Calu3 (cell line): ENCODE measurements at regions not wholly inside any gene's neighbourhood (a gene's known extent, or its start where the extent isn't known, plus 50 kb on each side); places are given as distances from the start of the nearest gene placed in this dataset.

Source experiments
- BruUV-seq: library from RNA; stranded (reverse); fragments of 400-500 nt; replicated peaks from 2 replicates; lab custom pipeline; 2021; lab: Mats Ljungman, UMichigan
- CTCF ChIA-PET: fragments of 300-600 bp; sonication (Branson Sonifier 250); formaldehyde crosslinking; loops from one replicate; lab custom pipeline; 2022; ENCODE audit warnings: antibody characterized with exemption; lab: Charles Lee
- DNase-seq: peaks from one replicate; pipeline ENCODE4 v3.0.0; 2022
- H3K27ac Mint-ChIP-seq: one replicate; pipeline ENCODE4 v1.8.0; 2022; ENCODE audit warnings: mixed read lengths; ENCODE audit not compliant: unreplicated experiment
- H3K27me3 Mint-ChIP-seq: one replicate; pipeline ENCODE4 v1.8.0; 2022; ENCODE audit warnings: mixed read lengths; ENCODE audit not compliant: unreplicated experiment
- H3K36me3 Mint-ChIP-seq: one replicate; pipeline ENCODE4 v1.8.0; 2022; ENCODE audit warnings: mild to moderate bottlenecking, moderate library complexity, mixed read lengths; ENCODE audit not compliant: insufficient read depth, unreplicated experiment
- H3K4me1 Mint-ChIP-seq: one replicate; pipeline ENCODE4 v1.8.0; 2022; ENCODE audit warnings: mild to moderate bottlenecking, low read depth, mixed read lengths; ENCODE audit not compliant: unreplicated experiment
- H3K4me3 Mint-ChIP-seq: one replicate; pipeline ENCODE4 v1.8.0; 2022; ENCODE audit warnings: mild to moderate bottlenecking, low read depth, moderate library complexity, mixed read lengths; ENCODE audit not compliant: unreplicated experiment
- H3K9me3 Mint-ChIP-seq: one replicate; pipeline ENCODE4 v1.8.0; 2022; ENCODE audit warnings: low read depth, mixed read lengths; ENCODE audit not compliant: unreplicated experiment
- intact Hi-C: fragments of 100-400 bp; cut with micrococcal nuclease; formaldehyde crosslinking; loops from one replicate; pipeline ENCODE4 v1.10.0; 2022; ENCODE audit not compliant: unreplicated experiment
- TF ChIP-seq, protein P1 (sequence below): fragments of 200-600 bp; IDR thresholded peaks from one replicate; pipeline ENCODE4 v1.8.0; 2022; ENCODE audit warnings: antibody characterized with exemption; ENCODE audit not compliant: unreplicated experiment

DNA sequence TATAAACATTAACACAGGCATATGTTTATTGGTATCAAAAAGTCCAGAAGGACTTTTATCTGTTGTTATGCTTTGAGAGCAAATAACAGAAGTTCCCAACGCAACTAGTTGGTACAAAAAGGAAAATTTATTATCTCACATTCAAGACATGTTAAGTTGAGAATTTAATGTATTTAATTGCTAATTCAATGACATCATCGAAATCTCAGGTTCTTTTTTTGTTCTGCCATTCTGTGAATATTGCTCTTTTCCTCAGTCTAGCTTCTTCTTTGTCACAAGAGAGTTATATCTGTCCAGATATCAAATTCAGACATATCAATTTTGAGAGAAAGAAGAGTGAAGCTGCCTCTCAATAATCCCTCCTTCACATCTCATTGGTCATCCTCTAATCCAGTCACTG lies 307.6 kb upstream of the PCSK5 start:
- peaks cover 74% of the 10 kb centered on the region for H3K27me3 Mint-ChIP-seq
- intact Hi-C loops = loop anchor here (10.0 kb wide), 1 partner anchor 158 kb away; no protein-coding TSS in a partner anchor
- H3K9me3 Mint-ChIP-seq = no peaks in the 10 kb centered on the region
- DNase-seq = no peak
- CTCF ChIA-PET = no interaction called here
- BruUV-seq = no TSS peak
- no peak overlapping the region for H3K4me3 Mint-ChIP-seq
- TF ChIP-seq, protein P1, sequence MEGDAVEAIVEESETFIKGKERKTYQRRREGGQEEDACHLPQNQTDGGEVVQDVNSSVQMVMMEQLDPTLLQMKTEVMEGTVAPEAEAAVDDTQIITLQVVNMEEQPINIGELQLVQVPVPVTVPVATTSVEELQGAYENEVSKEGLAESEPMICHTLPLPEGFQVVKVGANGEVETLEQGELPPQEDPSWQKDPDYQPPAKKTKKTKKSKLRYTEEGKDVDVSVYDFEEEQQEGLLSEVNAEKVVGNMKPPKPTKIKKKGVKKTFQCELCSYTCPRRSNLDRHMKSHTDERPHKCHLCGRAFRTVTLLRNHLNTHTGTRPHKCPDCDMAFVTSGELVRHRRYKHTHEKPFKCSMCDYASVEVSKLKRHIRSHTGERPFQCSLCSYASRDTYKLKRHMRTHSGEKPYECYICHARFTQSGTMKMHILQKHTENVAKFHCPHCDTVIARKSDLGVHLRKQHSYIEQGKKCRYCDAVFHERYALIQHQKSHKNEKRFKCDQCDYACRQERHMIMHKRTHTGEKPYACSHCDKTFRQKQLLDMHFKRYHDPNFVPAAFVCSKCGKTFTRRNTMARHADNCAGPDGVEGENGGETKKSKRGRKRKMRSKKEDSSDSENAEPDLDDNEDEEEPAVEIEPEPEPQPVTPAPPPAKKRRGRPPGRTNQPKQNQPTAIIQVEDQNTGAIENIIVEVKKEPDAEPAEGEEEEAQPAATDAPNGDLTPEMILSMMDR = no peak
- no peaks in the 10 kb centered on the region for H3K4me1 Mint-ChIP-seq
- H3K27ac Mint-ChIP-seq = no peak overlapping the region
- H3K36me3 Mint-ChIP-seq = no peaks in the 10 kb centered on the region

DNA sequence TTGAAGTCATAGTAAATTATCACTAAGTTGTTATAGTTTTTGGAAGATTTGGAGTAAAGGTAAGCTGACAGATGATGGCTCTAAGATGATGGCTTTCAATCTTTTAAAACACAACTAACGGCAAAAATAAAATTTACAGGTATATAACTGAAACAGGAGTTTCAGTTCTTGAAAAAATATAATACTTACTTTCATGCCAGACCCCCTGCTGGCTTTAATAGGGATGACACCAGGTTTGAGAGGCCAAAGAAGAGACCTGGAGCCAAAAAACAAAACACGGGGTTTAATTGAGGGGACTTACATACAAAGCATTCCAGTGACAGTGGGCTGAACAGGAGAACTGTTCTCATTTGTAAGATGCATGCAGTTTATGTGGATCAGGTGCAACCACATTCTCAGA lies 301.7 kb upstream of the PCSK5 start:
- no peaks in the 10 kb centered on the region for H3K9me3 Mint-ChIP-seq
- H3K36me3 Mint-ChIP-seq = no peaks in the 10 kb centered on the region
- TF ChIP-seq, protein P1 = peak; percentile 19
- H3K27me3 Mint-ChIP-seq = peaks cover 75% of the 10 kb centered on the region
- DNase-seq = no peak
- no TSS peak for BruUV-seq
- intact Hi-C loops = loop anchor here (10.0 kb wide), 1 partner anchor 164 kb away; no protein-coding TSS in a partner anchor
- no peaks in the 10 kb centered on the region for H3K4me1 Mint-ChIP-seq
- CTCF ChIA-PET = no interaction called here
- no peak overlapping the region for H3K4me3 Mint-ChIP-seq
- no peak overlapping the region for H3K27ac Mint-ChIP-seq

DNA sequence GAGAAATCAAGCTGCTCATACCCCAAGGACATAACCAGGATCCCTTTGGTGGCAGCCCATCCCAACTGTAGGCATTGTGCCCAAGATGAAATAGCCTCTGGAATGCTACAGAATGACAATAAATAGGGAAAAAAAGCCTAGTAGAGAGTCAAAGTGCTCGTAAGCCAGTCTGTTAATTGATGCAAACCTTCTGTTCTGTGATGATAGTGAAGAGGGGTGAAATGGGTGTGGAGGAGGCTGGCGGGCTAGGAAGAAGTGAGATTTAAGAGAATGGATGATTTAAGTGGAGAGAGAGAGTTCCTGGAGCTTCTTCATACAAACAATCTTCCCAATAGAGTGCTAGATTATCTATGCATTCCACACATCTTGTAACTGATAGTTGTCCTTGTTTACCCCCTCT lies 301.0 kb upstream of the PCSK5 start:
- H3K36me3 Mint-ChIP-seq = no peaks in the 10 kb centered on the region
- intact Hi-C loops = loop anchor here (10.0 kb wide), 1 partner anchor 165 kb away; no protein-coding TSS in a partner anchor
- CTCF ChIA-PET = no interaction called here
- BruUV-seq = no TSS peak
- no peak overlapping the region for H3K4me3 Mint-ChIP-seq
- peaks cover 71% of the 10 kb centered on the region for H3K27me3 Mint-ChIP-seq
- DNase-seq = no peak
- H3K4me1 Mint-ChIP-seq = no peaks in the 10 kb centered on the region
- no peaks in the 10 kb centered on the region for H3K9me3 Mint-ChIP-seq
- H3K27ac Mint-ChIP-seq = no peak overlapping the region
- TF ChIP-seq, protein P1 = no peak

DNA sequence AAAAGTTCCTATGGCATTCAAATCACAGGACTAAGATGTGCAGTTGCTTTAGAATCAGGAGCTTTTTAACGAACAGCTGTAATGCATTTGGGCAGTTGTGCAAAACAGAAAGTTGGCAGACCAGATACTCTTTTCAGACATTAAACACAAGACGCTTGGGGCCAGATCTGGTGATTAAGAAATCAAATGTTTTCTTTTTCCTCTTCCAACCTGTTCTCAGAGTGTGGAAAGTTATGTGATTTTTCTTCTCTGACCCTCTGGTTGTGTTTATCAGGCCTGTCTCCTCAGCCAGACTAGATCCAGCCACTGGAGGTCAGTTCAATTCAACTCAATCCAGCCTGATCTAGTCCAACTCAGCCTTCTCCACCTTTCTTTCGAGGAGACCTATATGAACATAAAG lies 298.5 kb upstream of the PCSK5 start:
- no peaks in the 10 kb centered on the region for H3K4me1 Mint-ChIP-seq

More for the DNA sequence above, 298.5 kb upstream of the PCSK5 start:
- no TSS peak for BruUV-seq
- no peaks in the 10 kb centered on the region for H3K36me3 Mint-ChIP-seq
- H3K9me3 Mint-ChIP-seq = no peaks in the 10 kb centered on the region
- CTCF ChIA-PET = no interaction called here
- peaks cover 53% of the 10 kb centered on the region for H3K27me3 Mint-ChIP-seq
- H3K27ac Mint-ChIP-seq = no peak overlapping the region
- intact Hi-C loops = no loop called here
- H3K4me3 Mint-ChIP-seq = no peak overlapping the region
- no peak for DNase-seq
- TF ChIP-seq, protein P1 = no peak
